ENCODE measurements at regions not wholly inside any gene's neighbourhood (a gene's known extent, or its start where the extent isn't known, plus 50 kb on each side); places are given as distances from the start of the nearest gene placed in this dataset.
"Not testable (repeated sequence)": the region's sequence is repeated elsewhere in the genome, so short reads cannot be mapped to it uniquely, and the experiment has no call there.

- no peak for DNase-seq (ENCODE audit: low spot score)
These were observed 1653.4 kb downstream of the EFNA5 start for GRCh38 chr5:106017243-106017857.

- DNase-seq (ENCODE audit: low spot score) = no peak
These were observed 1656.5 kb downstream of the EFNA5 start for GRCh38 chr5:106014262-106014661.

GRCh38 chr5:106006242-106006641 lies 1664.5 kb downstream of the EFNA5 start:
- DNase-seq (ENCODE audit: low spot score) = no peak

GRCh38 chr5:105998991-105999390 lies 1671.7 kb downstream of the EFNA5 start:
- not testable (repeated sequence) for DNase-seq (ENCODE audit: low spot score)

GRCh38 chr5:105993027-105993426 lies 1677.7 kb downstream of the EFNA5 start:
- DNase-seq (ENCODE audit: low spot score) = no peak

- DNase-seq (ENCODE audit: low spot score) = no peak
These were observed 1688.2 kb downstream of the EFNA5 start for GRCh38 chr5:105982526-105982925.

- no peak for DNase-seq (ENCODE audit: low spot score)
These were observed 1692.7 kb downstream of the EFNA5 start for GRCh38 chr5:105978011-105978410.

GRCh38 chr5:105977163-105977562 lies 1693.6 kb downstream of the EFNA5 start:
- DNase-seq (ENCODE audit: low spot score) = no peak

- no peak for DNase-seq (ENCODE audit: low spot score)
These were observed 1699.8 kb downstream of the EFNA5 start for GRCh38 chr5:105970919-105971318.

GRCh38 chr5:105968981-105969380 lies 1701.8 kb downstream of the EFNA5 start:
- no peak for DNase-seq (ENCODE audit: low spot score)

- no peak for DNase-seq (ENCODE audit: low spot score)
These were observed 1707.0 kb downstream of the EFNA5 start for GRCh38 chr5:105963696-105964255.

GRCh38 chr5:105961572-105961971 lies 1709.2 kb downstream of the EFNA5 start:
- no peak for DNase-seq (ENCODE audit: low spot score)

GRCh38 chr5:105956456-105957196 lies 1714.1 kb downstream of the EFNA5 start:
- DNase-seq (ENCODE audit: low spot score) = no peak

GRCh38 chr5:105954341-105954740 lies 1716.4 kb downstream of the EFNA5 start:
- no peak for DNase-seq (ENCODE audit: low spot score)

- no peak for DNase-seq (ENCODE audit: low spot score)
These were observed 1717.1 kb downstream of the EFNA5 start for GRCh38 chr5:105953616-105954015.

GRCh38 chr5:105952875-105953274 lies 1717.9 kb downstream of the EFNA5 start:
- DNase-seq (ENCODE audit: low spot score) = no peak

- no peak for DNase-seq (ENCODE audit: low spot score)
These were observed 1723.3 kb downstream of the EFNA5 start for GRCh38 chr5:105947461-105947860.

GRCh38 chr5:105945203-105945972 lies 1725.3 kb downstream of the EFNA5 start:
- DNase-seq (ENCODE audit: low spot score) = no peak

GRCh38 chr5:105940181-105940580 lies 1730.6 kb downstream of the EFNA5 start:
- no peak for DNase-seq (ENCODE audit: low spot score)

GRCh38 chr5:105934171-105934570 lies 1736.6 kb downstream of the EFNA5 start:
- DNase-seq (ENCODE audit: low spot score) = no peak

- DNase-seq (ENCODE audit: low spot score) = no peak
These were observed 1738.8 kb downstream of the EFNA5 start for GRCh38 chr5:105931881-105932421.

GRCh38 chr5:105929858-105930257 lies 1740.9 kb downstream of the EFNA5 start:
- DNase-seq (ENCODE audit: low spot score) = no peak
